Activated T-cell treated with anti-CD3 and anti-CD28 coated beads, Interleukin-2, amount 50 U/mL, for 48 hours (primary cell): ENCODE measurements at regions not wholly inside any gene's neighbourhood (a gene's known extent, or its start where the extent isn't known, plus 50 kb on each side); places are given as distances from the start of the nearest gene placed in this dataset.
"Not testable (repeated sequence)": the region's sequence is repeated elsewhere in the genome, so short reads cannot be mapped to it uniquely, and the experiment has no call there.

Experiments
- DNase-seq, 2 experiments: peaks; one replicate each; pipeline ENCODE4 v3.0.0-alpha.2; 2020

GRCh38 chr17:51439395-51440229, 179.3 kb downstream of the UTP18 start:
- no peak for DNase-seq

GRCh38 chr17:51441431-51441830, 181.1 kb downstream of the UTP18 start:
- no peak for DNase-seq

GRCh38 chr17:51442088-51442865, 181.9 kb downstream of the UTP18 start:
- DNase-seq = no peak

- no peak for DNase-seq
Observed at GRCh38 chr17:51443646-51444045, 183.3 kb downstream of the UTP18 start.

- DNase-seq = no peak
Observed at GRCh38 chr17:51445946-51446345, 185.6 kb downstream of the UTP18 start.

GRCh38 chr17:51454456-51454978, 194.2 kb downstream of the UTP18 start:
- no peak for DNase-seq

- DNase-seq = no peak
Observed at GRCh38 chr17:51455211-51455610, 194.9 kb downstream of the UTP18 start.

- DNase-seq = no peak
Observed at GRCh38 chr17:51455931-51456330, 195.6 kb downstream of the UTP18 start.

GRCh38 chr17:51456942-51457341, 196.6 kb downstream of the UTP18 start:
- no peak for DNase-seq

GRCh38 chr17:51461578-51462004, 201.2 kb downstream of the UTP18 start:
- DNase-seq = peak; percentile 66

GRCh38 chr17:51463353-51463752, 203.0 kb downstream of the UTP18 start:
- no peak for DNase-seq

GRCh38 chr17:51467336-51467735, 207.0 kb downstream of the UTP18 start:
- no peak for DNase-seq

GRCh38 chr17:51472670-51473205, 212.4 kb downstream of the UTP18 start:
- no peak for DNase-seq

- no peak for DNase-seq
Observed at GRCh38 chr17:51474764-51475163, 214.4 kb downstream of the UTP18 start.

GRCh38 chr17:51475730-51476129, 215.4 kb downstream of the UTP18 start:
- no peak for DNase-seq

GRCh38 chr17:51479303-51479702, 219.0 kb downstream of the UTP18 start:
- DNase-seq = no peak

GRCh38 chr17:51481370-51481769, 221.0 kb downstream of the UTP18 start:
- no peak for DNase-seq

GRCh38 chr17:51482248-51482647, 221.9 kb downstream of the UTP18 start:
- not testable (repeated sequence) for DNase-seq

- no peak for DNase-seq
Observed at GRCh38 chr17:51486091-51486490, 225.7 kb downstream of the UTP18 start.

GRCh38 chr17:51486885-51487520, 226.7 kb downstream of the UTP18 start:
- DNase-seq = no peak

- peak; percentile 28 to 40 for DNase-seq
Observed at GRCh38 chr17:51487947-51488346, 227.6 kb downstream of the UTP18 start.

GRCh38 chr17:51491416-51491815, 231.1 kb downstream of the UTP18 start:
- no peak for DNase-seq

GRCh38 chr17:51493206-51493605, 232.9 kb downstream of the UTP18 start:
- no peak for DNase-seq
